GM12878 (cell line): ENCODE measurements at regions not wholly inside any gene's neighbourhood (a gene's known extent, or its start where the extent isn't known, plus 50 kb on each side); places are given as distances from the start of the nearest gene placed in this dataset.

ENCODE experiments used
- ATAC-seq: fragments of 200-7000 bp; cut with Tn5 transposase; 3 replicates; pipeline ENCODE4 v1.9.1; 2020; ENCODE audit warnings: mild to moderate bottlenecking, moderate library complexity
- BruUV-seq: library from RNA; stranded (reverse); fragments of 400-500 nt; replicated peaks from 2 replicates; lab custom pipeline; 2021; lab: Mats Ljungman, UMichigan
- CTCF ChIA-PET: fragments of 300-600 bp; sonication (Branson Sonifier 250); formaldehyde crosslinking; extraction: SDS; loops from one replicate; lab custom pipeline; 2021; ENCODE audit warnings: inconsistent platforms; lab: Yijun Ruan, JAX
- POLR2A ChIA-PET: fragments of 350-600 bp; formaldehyde crosslinking; extraction: SDS; loops from one replicate; lab custom pipeline; 2021; ENCODE audit warnings: inconsistent platforms; lab: Charles Lee
- RAD21 ChIA-PET: fragments of 300-600 bp; sonication (Branson Sonifier 250); formaldehyde crosslinking; loops from one replicate; lab custom pipeline; 2023; ENCODE audit warnings: antibody characterized with exemption; ENCODE audit not compliant: unreplicated experiment; lab: Charles Lee
- SMC1A ChIA-PET: fragments of 300-600 bp; sonication (Branson Sonifier 250); formaldehyde crosslinking; loops from one replicate; lab custom pipeline; 2023; ENCODE audit not compliant: unreplicated experiment, uncharacterized antibody; lab: Charles Lee
- DNase-seq: peaks from one replicate; pipeline ENCODE4 v3.0.0-alpha.2; 2011; ENCODE audit warnings: low read depth, low spot score
- FAIRE-seq: peaks from 3 replicates; lab custom pipeline; 2011; peaks lifted over from hg19 to GRCh38; lab: Jason Lieb, UNC
- H2AFZ ChIP-seq: 2 replicates; pipeline ENCODE4 v1.6.0; 2011; ENCODE audit warnings: low read depth, low read length, control low read depth; ENCODE audit not compliant: control insufficient read depth
- H3K27ac ChIP-seq: 2 replicates; pipeline ENCODE4 v1.5.1; 2011; ENCODE audit warnings: control low read depth; ENCODE audit not compliant: control insufficient read depth, insufficient read depth
- H3K27me3 ChIP-seq, 2 experiments: replicated peaks in 1 of 2; 2 replicates each; pipeline versions ENCODE4 v1.6.0 to v1.6.1; 2011; ENCODE audit warnings: low read length in 1 of 2; ENCODE audit not compliant: control insufficient read depth in 2 of 2, insufficient read depth in 2 of 2
- H3K36me3 ChIP-seq, 2 experiments: 2 replicates each; pipeline ENCODE4 v1.5.1; 2011; ENCODE audit warnings: low read length in 1 of 2; ENCODE audit not compliant: control insufficient read depth in 2 of 2, insufficient read depth in 2 of 2
- H3K4me1 ChIP-seq: 2 replicates; pipeline ENCODE4 v1.6.1; 2011; ENCODE audit warnings: mild to moderate bottlenecking, low read length, moderate library complexity, mixed read lengths; ENCODE audit not compliant: control insufficient read depth, insufficient read depth
- H3K4me2 ChIP-seq: 2 replicates; pipeline ENCODE4 v1.6.0; 2011; ENCODE audit warnings: control low read depth; ENCODE audit not compliant: control insufficient read depth, insufficient read depth
- H3K4me3 ChIP-seq: fragments of 200-600 bp; sonication (generic); 2 replicates; pipeline ENCODE4 v1.5.1; 2016
- H3K79me2 ChIP-seq: 2 replicates; pipeline ENCODE4 v1.6.0; 2011; ENCODE audit warnings: low read length; ENCODE audit not compliant: control insufficient read depth, insufficient read depth
- H3K9ac ChIP-seq: 2 replicates; pipeline ENCODE4 v1.8.0; 2011; ENCODE audit warnings: low read length, control low read depth, mixed read lengths; ENCODE audit not compliant: control insufficient read depth, insufficient read depth
- H3K9me3 ChIP-seq: replicated peaks from 3 replicates; pipeline ENCODE4 v1.5.1; 2011; ENCODE audit warnings: mild to moderate bottlenecking, low read length; ENCODE audit not compliant: control insufficient read depth, insufficient read depth
- H4K20me1 ChIP-seq: 2 replicates; pipeline ENCODE4 v1.6.0; 2011; ENCODE audit not compliant: control insufficient read depth, insufficient read depth
- ASH2L ChIP-seq: fragments of 300-600, 200-600 bp; sonication (generic); IDR thresholded peaks from 2 replicates; pipeline ENCODE4 v1.6.1; 2017; ENCODE audit warnings: low read depth, mild to moderate bottlenecking, borderline replicate concordance
- E4F1 ChIP-seq: fragments of 450-650 bp; IDR thresholded peaks from 2 replicates; pipeline ENCODE4 v1.6.1; 2018; ENCODE audit warnings: borderline replicate concordance, mild to moderate bottlenecking; ENCODE audit not compliant: partially characterized antibody
- IKZF1 ChIP-seq: fragments of 450-650 bp; conservative IDR thresholded peaks from 2 replicates; pipeline ENCODE4 v1.6.1; 2017; ENCODE audit warnings: antibody characterized with exemption, mild to moderate bottlenecking
- JUND ChIP-seq: IDR thresholded peaks from 2 replicates; pipeline ENCODE4 v1.6.1; 2012; ENCODE audit warnings: low read depth, mild to moderate bottlenecking, low read length, improper control_type of control experiment, moderate library complexity
- NFYA ChIP-seq: IDR thresholded peaks from 2 replicates; pipeline ENCODE4 v1.6.1; 2011; ENCODE audit warnings: low read depth, mild to moderate bottlenecking, low read length, improper control_type of control experiment, borderline replicate concordance
- POLR2AphosphoS2 ChIP-seq: IDR thresholded peaks from 2 replicates; pipeline ENCODE4 v1.6.1; 2011; ENCODE audit warnings: low read depth, mild to moderate bottlenecking, low read length, improper control_type of control experiment, moderate library complexity
- RAD21 ChIP-seq: IDR thresholded peaks from 2 replicates; pipeline ENCODE4 v1.6.1; 2011; ENCODE audit warnings: mild to moderate bottlenecking, low read depth, low read length, moderate library complexity; ENCODE audit not compliant: insufficient read depth
- RELA ChIP-seq: fragments of 450-650 bp; IDR thresholded peaks from 2 replicates; pipeline ENCODE4 v1.8.0; 2014; ENCODE audit warnings: borderline replicate concordance; ENCODE audit not compliant: partially characterized antibody
- SMAD5 ChIP-seq: IDR thresholded peaks from 2 replicates; pipeline ENCODE4 v1.6.1; 2016; ENCODE audit warnings: antibody characterized with exemption, low read depth
- SREBF2 ChIP-seq: IDR thresholded peaks from 2 replicates; pipeline ENCODE4 v1.6.1; 2012; ENCODE audit warnings: mild to moderate bottlenecking, low read length
- STAT3 ChIP-seq: IDR thresholded peaks from 2 replicates; pipeline ENCODE4 v1.6.1; 2011; ENCODE audit warnings: low read depth, low read length, improper control_type of control experiment
- TAF1 ChIP-seq: IDR thresholded peaks from 2 replicates; pipeline ENCODE4 v1.6.1; 2011; ENCODE audit warnings: mild to moderate bottlenecking, low read depth, low read length, borderline replicate concordance
- USF2 ChIP-seq: IDR thresholded peaks from 2 replicates; pipeline ENCODE4 v1.6.1; 2011; ENCODE audit warnings: low read depth, low read length, improper control_type of control experiment, borderline replicate concordance
- ZBTB33 ChIP-seq: fragments of 450-650 bp; IDR thresholded peaks from 2 replicates; pipeline ENCODE4 v1.6.1; 2017; ENCODE audit warnings: mild to moderate bottlenecking
- ZNF592 ChIP-seq: fragments of 450-650 bp; IDR thresholded peaks from 2 replicates; pipeline ENCODE4 v1.6.1; 2017; ENCODE audit warnings: mild to moderate bottlenecking, moderate library complexity
- ZZZ3 ChIP-seq: IDR thresholded peaks from 2 replicates; pipeline ENCODE4 v1.6.1; 2011; ENCODE audit warnings: low read depth; ENCODE audit not compliant: control insufficient read depth, insufficient read length
- WGBS: methylation state at CpG from one replicate; pipeline ENCODE4 v1.1.6; 2016; ENCODE audit warnings: low lambda C conversion rate; ENCODE audit not compliant: insufficient replicate concordance, insufficient coverage; ENCODE audit errors: missing lambda C conversion rate; 5-methylcytosine and 5-hydroxymethylcytosine counted together
- in situ Hi-C: fragments of 300-500 bp; cut with MboI; formaldehyde crosslinking; loops from 9 replicates; pipeline ENCODE4 v1.14.3; 2018; ENCODE audit warnings: mixed read lengths
- intact Hi-C: fragments of 100-400 bp; cut with micrococcal nuclease; formaldehyde crosslinking; loops from one replicate; pipeline ENCODE4 v1.14.2; 2022; ENCODE audit not compliant: unreplicated experiment

GRCh38 chr17:71434716-71435115 lies 686.1 kb upstream of the SOX9 start:
- H3K4me1 ChIP-seq = no peaks in the 10 kb centered on the region
- 94% methylated on average over 1 of the region's 1 CpG for WGBS
- RAD21 ChIA-PET = no interaction called here
- H3K79me2 ChIP-seq = no peaks in the 10 kb centered on the region
- intact Hi-C loops (no loop called here), in situ Hi-C loops (no loop called here)
- no TSS peak for BruUV-seq
- H3K4me2 ChIP-seq = no peak overlapping the region
- DNase-seq = no peak
- H3K36me3 ChIP-seq = no peaks in the 10 kb centered on the region
- H3K9me3 ChIP-seq = no peaks in the 10 kb centered on the region
- H4K20me1 ChIP-seq = no peaks in the 10 kb centered on the region
- H3K4me3 ChIP-seq = no peak overlapping the region
- ATAC-seq = no peak
- H2AFZ ChIP-seq = no peak overlapping the region
- CTCF ChIA-PET = no interaction called here
- H3K27ac ChIP-seq = no peak overlapping the region
- SMC1A ChIA-PET = no interaction called here
- no peak overlapping the region for H3K9ac ChIP-seq
- no peak for FAIRE-seq
- H3K27me3 ChIP-seq = no peaks in the 10 kb centered on the region
- POLR2A ChIA-PET = no interaction called here
- TF ChIP-seq SMAD5 (no peak), JUND (no peak), NFYA (no peak), STAT3 (no peak), ZBTB33 (no peak), POLR2AphosphoS2 (no peak), RELA (no peak), TAF1 (no peak), ZNF592 (no peak), IKZF1 (no peak), ZZZ3 (no peak), RAD21 (no peak), E4F1 (no peak), ASH2L (no peak), USF2 (no peak), SREBF2 (no peak)
